Neuronal stem cell (in vitro differentiated cells): ENCODE measurements at regions not wholly inside any gene's neighbourhood (a gene's known extent, or its start where the extent isn't known, plus 50 kb on each side); places are given as distances from the start of the nearest gene placed in this dataset.

Source experiments
- DNase-seq: peaks from one replicate; pipeline ENCODE4 v3.0.0-alpha.2; 2013; ENCODE audit warnings: low spot score
- H2AFZ ChIP-seq: one replicate; pipeline ENCODE4 v1.6.1; 2013; ENCODE audit warnings: mild to moderate bottlenecking, low read length, inconsistent platforms
- H2AK5ac ChIP-seq: 2 replicates; pipeline ENCODE4 v1.6.1; 2013; ENCODE audit warnings: low read depth, mild to moderate bottlenecking, inconsistent platforms, low read length, moderate library complexity, mixed read lengths
- H2BK120ac ChIP-seq: 2 replicates; pipeline ENCODE4 v1.6.1; 2013; ENCODE audit warnings: low read depth, mild to moderate bottlenecking, inconsistent platforms, low read length, moderate library complexity, mixed read lengths
- H2BK12ac ChIP-seq: one replicate; pipeline ENCODE4 v1.6.1; 2013; ENCODE audit warnings: low read length, inconsistent platforms
- H2BK15ac ChIP-seq: 2 replicates; pipeline ENCODE4 v1.6.1; 2013; ENCODE audit warnings: mild to moderate bottlenecking, low read length, inconsistent platforms, mixed read lengths
- H2BK5ac ChIP-seq: one replicate; pipeline ENCODE4 v1.6.1; 2013; ENCODE audit warnings: inconsistent platforms, mild to moderate bottlenecking, low read length, moderate library complexity
- H3K14ac ChIP-seq: one replicate; pipeline ENCODE4 v1.6.1; 2013; ENCODE audit warnings: low read length, inconsistent platforms
- H3K18ac ChIP-seq: 2 replicates; pipeline ENCODE4 v1.6.1; 2013; ENCODE audit warnings: low read length, inconsistent platforms
- H3K23ac ChIP-seq: 2 replicates; pipeline ENCODE4 v1.6.1; 2013; ENCODE audit warnings: low read depth, mild to moderate bottlenecking, mixed read lengths, low read length, inconsistent platforms; ENCODE audit not compliant: poor library complexity
- H3K27ac ChIP-seq: replicated peaks from 3 replicates; pipeline ENCODE4 v1.5.1; 2013; ENCODE audit warnings: low read length, inconsistent platforms
- H3K27me3 ChIP-seq, 3 experiments: 2 replicates each; pipeline ENCODE4 v1.6.1; 2013; ENCODE audit warnings: low read length in 3 of 3, mild to moderate bottlenecking in 2 of 3, inconsistent platforms in 1 of 3, low read depth in 1 of 3, mixed read lengths in 1 of 3, moderate library complexity in 1 of 3; ENCODE audit not compliant: control insufficient read depth in 3 of 3, insufficient read depth in 3 of 3
- H3K36me3 ChIP-seq, 2 donors: replicated peaks in 1 of 2; 2 replicates each; pipeline ENCODE4 v1.6.1; 2013; ENCODE audit warnings: low read length in 2 of 2; ENCODE audit not compliant: control insufficient read depth in 2 of 2, insufficient read depth in 2 of 2
- H3K4ac ChIP-seq: 2 replicates; pipeline ENCODE4 v1.6.1; 2013; ENCODE audit warnings: inconsistent platforms, mild to moderate bottlenecking, low read length, moderate library complexity
- H3K4me1 ChIP-seq, 2 donors: 1 replicate in 1 of 2; 2 replicates in 1 of 2; pipeline ENCODE4 v1.6.1; 2013; ENCODE audit warnings: low read length in 2 of 2, low read depth in 1 of 2; ENCODE audit not compliant: control insufficient read depth in 2 of 2, insufficient read depth in 1 of 2
- H3K4me2 ChIP-seq: one replicate; pipeline ENCODE4 v1.6.1; 2013; ENCODE audit warnings: mild to moderate bottlenecking, low read length, inconsistent platforms; ENCODE audit not compliant: insufficient read depth, poor library complexity, severe bottlenecking
- H3K4me3 ChIP-seq, 2 donors: 2 replicates each; pipeline ENCODE4 v1.5.1; 2013; ENCODE audit warnings: low read length in 2 of 2, mild to moderate bottlenecking in 2 of 2, inconsistent platforms in 1 of 2, moderate library complexity in 1 of 2
- H3K79me1 ChIP-seq: one replicate; pipeline ENCODE4 v1.6.1; 2013; ENCODE audit warnings: low read depth, mild to moderate bottlenecking, inconsistent platforms, low read length, moderate library complexity
- H3K9ac ChIP-seq: one replicate; pipeline ENCODE4 v1.6.1; 2013; ENCODE audit warnings: mild to moderate bottlenecking, low read depth, low read length, inconsistent platforms; ENCODE audit not compliant: poor library complexity
- H3K9me3 ChIP-seq, 2 donors: replicated peaks in 1 of 2; 2 replicates each; pipeline versions ENCODE3 to v1.6.1; 2013; ENCODE audit warnings: low read length in 2 of 2, mild to moderate bottlenecking in 2 of 2, inconsistent platforms in 1 of 2, low read depth in 1 of 2, mixed read lengths in 1 of 2, moderate library complexity in 1 of 2; ENCODE audit not compliant: control insufficient read depth in 2 of 2, insufficient read depth in 1 of 2
- H4K8ac ChIP-seq: one replicate; pipeline ENCODE4 v1.6.1; 2013; ENCODE audit warnings: low read depth, mild to moderate bottlenecking, inconsistent platforms, low read length, moderate library complexity
- H4K91ac ChIP-seq: one replicate; pipeline ENCODE4 v1.6.1; 2013; ENCODE audit warnings: low read length, low read depth, mild to moderate bottlenecking, inconsistent platforms; ENCODE audit not compliant: poor library complexity
- WGBS, 2 donors: extraction: QIAGEN DNeasy Blood & Tissue Kit; methylation state at CpG; one replicate each; pipeline ENCODE4 v1.1.7; 2013; ENCODE audit warnings: missing lambda C conversion rate in 2 of 2, mixed read lengths in 1 of 2; ENCODE audit not compliant: insufficient read length in 2 of 2, insufficient replicate concordance in 1 of 2; ENCODE audit errors: extremely low coverage in 2 of 2; 5-methylcytosine and 5-hydroxymethylcytosine counted together

- Histone ChIP-seq H3K4ac (no peak overlapping the region), H3K27ac (no peak overlapping the region), H2BK15ac (no peak overlapping the region), H4K8ac (no peak overlapping the region), H2AK5ac (no peak overlapping the region), H2BK12ac (no peak overlapping the region), H3K4me1 (peaks cover 24 to 45% of the 10 kb centered on the region in 2 donors), H3K9me3 (peaks cover 0 to 3% of the 10 kb centered on the region in 2 donors), H2BK120ac (no peak overlapping the region), H4K91ac (no peak overlapping the region), H3K9ac (no peak overlapping the region), H3K18ac (no peak overlapping the region), H3K4me3 (no peak overlapping the region), H3K79me1 (no peaks in the 10 kb centered on the region), H3K36me3 (peaks cover 0 to 2% of the 10 kb centered on the region in 2 donors), H2AFZ (no peak overlapping the region), H3K4me2 (no peak overlapping the region), H3K14ac (no peak overlapping the region), H3K27me3 (no peaks in the 10 kb centered on the region), H2BK5ac (no peak overlapping the region), H3K23ac (no peak overlapping the region)
- no peak for DNase-seq
- no CpG with 5 or more reads among the region's 5 CpGs for WGBS, 2 donors
These were observed 254.3 kb downstream of the SOX4 start for GRCh38 chr6:21847711-21848480.

GRCh38 chr6:21850691-21851090 is 257.1 kb downstream of the SOX4 start:
- no peak overlapping the region for H3K4me2 ChIP-seq
- H3K36me3 ChIP-seq: peaks cover 0 to 2% of the 10 kb centered on the region in 2 donors
- no peaks in the 10 kb centered on the region for H3K27me3 ChIP-seq
- H3K4ac ChIP-seq: no peak overlapping the region
- H3K14ac ChIP-seq: no peak overlapping the region
- H3K9ac ChIP-seq: no peak overlapping the region
- no peak overlapping the region for H4K8ac ChIP-seq
- no peak overlapping the region for H3K18ac ChIP-seq
- peaks cover 8 to 17% of the 10 kb centered on the region in 2 donors for H3K4me1 ChIP-seq
- no peak overlapping the region for H2AK5ac ChIP-seq
- H3K79me1 ChIP-seq: no peaks in the 10 kb centered on the region
- no CpG with 5 or more reads among the region's 1 CpG for WGBS, 2 donors
- no peak overlapping the region for H2BK120ac ChIP-seq
- peaks cover 0 to 3% of the 10 kb centered on the region in 2 donors for H3K9me3 ChIP-seq
- H3K4me3 ChIP-seq: no peak overlapping the region
- H2BK5ac ChIP-seq: no peak overlapping the region
- no peak for DNase-seq
- no peak overlapping the region for H2BK15ac ChIP-seq
- H3K23ac ChIP-seq: no peak overlapping the region
- no peak overlapping the region for H2AFZ ChIP-seq
- H2BK12ac ChIP-seq: no peak overlapping the region
- no peak overlapping the region for H3K27ac ChIP-seq
- H4K91ac ChIP-seq: no peak overlapping the region

GRCh38 chr6:21855811-21856455 is 262.4 kb downstream of the SOX4 start:
- no peak overlapping the region for H2BK12ac ChIP-seq
- no peak overlapping the region for H3K9ac ChIP-seq
- no peak overlapping the region for H3K4ac ChIP-seq
- no peak overlapping the region for H3K18ac ChIP-seq
- H3K23ac ChIP-seq: no peak overlapping the region
- H3K27ac ChIP-seq: no peak overlapping the region
- H2BK120ac ChIP-seq: no peak overlapping the region
- no peak overlapping the region for H4K91ac ChIP-seq
- H3K4me1 ChIP-seq: peaks cover 0 to 5% of the 10 kb centered on the region in 2 donors
- H2BK15ac ChIP-seq: no peak overlapping the region
- no peak overlapping the region for H4K8ac ChIP-seq
- peaks cover 0 to 6% of the 10 kb centered on the region in 2 donors for H3K36me3 ChIP-seq
- no peak overlapping the region for H3K4me3 ChIP-seq
- H2AFZ ChIP-seq: no peak overlapping the region
- no peak overlapping the region for H2AK5ac ChIP-seq
- H3K79me1 ChIP-seq: no peaks in the 10 kb centered on the region
- no peak overlapping the region for H3K4me2 ChIP-seq
- no peak overlapping the region for H2BK5ac ChIP-seq
- no peak for DNase-seq
- H3K14ac ChIP-seq: no peak overlapping the region
- no peaks in the 10 kb centered on the region for H3K27me3 ChIP-seq
- WGBS, 2 donors: no CpG with 5 or more reads among the region's 6 CpGs
- H3K9me3 ChIP-seq: peaks cover 0 to 8% of the 10 kb centered on the region in 2 donors

GRCh38 chr6:21856456-21856825 is 262.9 kb downstream of the SOX4 start:
- Histone ChIP-seq H4K91ac (no peak overlapping the region), H3K4ac (no peak overlapping the region), H3K4me3 (no peak overlapping the region), H3K27ac (no peak overlapping the region), H3K79me1 (no peaks in the 10 kb centered on the region), H3K14ac (no peak overlapping the region), H2AK5ac (no peak overlapping the region), H2BK120ac (no peak overlapping the region), H2BK5ac (no peak overlapping the region), H3K18ac (no peak overlapping the region), H3K23ac (no peak overlapping the region), H3K4me2 (no peak overlapping the region), H3K4me1 (peaks cover 0 to 5% of the 10 kb centered on the region in 2 donors), H2BK15ac (no peak overlapping the region), H3K36me3 (peaks cover 0 to 10% of the 10 kb centered on the region in 2 donors), H2AFZ (no peak overlapping the region), H2BK12ac (no peak overlapping the region), H4K8ac (no peak overlapping the region), H3K9ac (no peak overlapping the region), H3K9me3 (peaks cover 0 to 8% of the 10 kb centered on the region in 2 donors), H3K27me3 (no peaks in the 10 kb centered on the region)
- WGBS, 2 donors: no CpG with 5 or more reads among the region's 1 CpG
- no peak for DNase-seq
